ENCODE measurements at regions not wholly inside any gene's neighbourhood (a gene's known extent, or its start where the extent isn't known, plus 50 kb on each side); places are given as distances from the start of the nearest gene placed in this dataset.

DNA sequence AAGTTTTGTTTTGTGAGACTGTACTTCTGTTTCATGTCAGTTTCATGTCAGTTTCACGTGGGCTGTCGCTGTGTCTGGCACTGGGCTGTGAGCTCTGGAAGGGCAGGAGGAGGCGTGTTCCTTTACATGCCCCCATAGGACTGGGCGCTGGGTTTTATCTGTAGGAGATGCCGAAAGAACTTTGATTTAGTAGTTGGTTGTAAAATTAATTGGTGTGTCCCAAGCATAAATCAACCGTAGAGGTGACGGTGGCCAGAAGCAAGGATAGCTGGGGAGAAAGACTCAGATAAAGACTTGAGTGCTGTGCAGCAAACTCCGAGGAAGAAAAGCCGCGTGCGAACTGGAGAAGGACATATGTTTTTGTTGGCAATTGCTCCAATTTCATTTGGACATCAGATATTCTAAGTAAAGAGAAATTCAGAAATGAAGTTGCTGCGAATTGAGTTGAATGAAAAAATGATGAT is 182.5 kb downstream of the VRK1 start (continued):
- TF ChIP-seq, protein P1, sequence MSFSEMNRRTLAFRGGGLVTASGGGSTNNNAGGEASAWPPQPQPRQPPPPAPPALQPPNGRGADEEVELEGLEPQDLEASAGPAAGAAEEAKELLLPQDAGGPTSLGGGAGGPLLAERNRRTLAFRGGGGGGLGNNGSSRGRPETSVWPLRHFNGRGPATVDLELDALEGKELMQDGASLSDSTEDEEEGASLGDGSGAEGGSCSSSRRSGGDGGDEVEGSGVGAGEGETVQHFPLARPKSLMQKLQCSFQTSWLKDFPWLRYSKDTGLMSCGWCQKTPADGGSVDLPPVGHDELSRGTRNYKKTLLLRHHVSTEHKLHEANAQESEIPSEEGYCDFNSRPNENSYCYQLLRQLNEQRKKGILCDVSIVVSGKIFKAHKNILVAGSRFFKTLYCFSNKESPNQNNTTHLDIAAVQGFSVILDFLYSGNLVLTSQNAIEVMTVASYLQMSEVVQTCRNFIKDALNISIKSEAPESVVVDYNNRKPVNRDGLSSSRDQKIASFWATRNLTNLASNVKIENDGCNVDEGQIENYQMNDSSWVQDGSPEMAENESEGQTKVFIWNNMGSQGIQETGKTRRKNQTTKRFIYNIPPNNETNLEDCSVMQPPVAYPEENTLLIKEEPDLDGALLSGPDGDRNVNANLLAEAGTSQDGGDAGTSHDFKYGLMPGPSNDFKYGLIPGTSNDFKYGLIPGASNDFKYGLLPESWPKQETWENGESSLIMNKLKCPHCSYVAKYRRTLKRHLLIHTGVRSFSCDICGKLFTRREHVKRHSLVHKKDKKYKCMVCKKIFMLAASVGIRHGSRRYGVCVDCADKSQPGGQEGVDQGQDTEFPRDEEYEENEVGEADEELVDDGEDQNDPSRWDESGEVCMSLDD (tag by site-specific recombination; IDR thresholded peaks at IDR 0.05), result no peak
- peak; percentile 71 for TF ChIP-seq ZNF513 (tag by site-specific recombination; IDR thresholded peaks at IDR 0.05)
- TF ChIP-seq ZNF785 (tag by site-specific recombination; IDR thresholded peaks at IDR 0.05), result no peak
- TF ChIP-seq ZNF214 (tag by site-specific recombination; IDR thresholded peaks at IDR 0.05; ENCODE audit: borderline replicate concordance), result no peak

GRCh38 chr14:96980835-96981234 is 183.7 kb downstream of the VRK1 start:
- ChIA-PET CTCF (no interaction called here), POLR2A (no interaction called here)
- Histone ChIP-seq H3K4me3 (ENCODE audit: low read depth, low read length) (no peak overlapping the region), H3K27ac (ENCODE audit: extremely low read depth, low read depth, low read length) (no peak overlapping the region), H3K9me3 (ENCODE audit: control insufficient read depth, insufficient read depth, low read depth, low read length) (no peaks in the 10 kb centered on the region), H3K4me1 (ENCODE audit: control insufficient read depth, insufficient read depth, low read length) (peaks cover 3% of the 10 kb centered on the region; the same call in 1 of the 2 replicates), H3K36me3 (ENCODE audit: control insufficient read depth in 2 of 2, insufficient read depth in 1 of 2, low read length in 2 of 2) (no peaks in the 10 kb centered on the region)
- TF ChIP-seq ZNF629 (tag by site-specific recombination; IDR thresholded peaks at IDR 0.05) (no peak), ZNF48 (tag by site-specific recombination; IDR thresholded peaks at IDR 0.05) (no peak), ZNF133 (tag by site-specific recombination; IDR thresholded peaks at IDR 0.05) (peak; percentile 86), ZNF221 (tag by site-specific recombination; IDR thresholded peaks at IDR 0.05; ENCODE audit: borderline replicate concordance) (no peak), ZNF404 (tag by site-specific recombination; IDR thresholded peaks at IDR 0.05) (no peak), ZNF623 (tag by site-specific recombination; IDR thresholded peaks at IDR 0.05) (peak; percentile 85)

- ChIA-PET CTCF (no interaction called here), POLR2A (no interaction called here)
- no peaks in the 10 kb centered on the region for H3K9me3 ChIP-seq (ENCODE audit: control insufficient read depth, insufficient read depth, low read depth, low read length)
- TF ChIP-seq ZNF335 (tag by site-specific recombination; conservative IDR thresholded peaks at IDR 0.05) (no peak), OVOL3 (tag by site-specific recombination; IDR thresholded peaks at IDR 0.05) (no peak), ZSCAN30 (tag by site-specific recombination; IDR thresholded peaks at IDR 0.05) (no peak), ZNF404 (tag by site-specific recombination; IDR thresholded peaks at IDR 0.05) (no peak), ZNF785 (tag by site-specific recombination; IDR thresholded peaks at IDR 0.05) (no peak), ZNF664 (tag by site-specific recombination; IDR thresholded peaks at IDR 0.05) (no peak), ZNF561 (tag by site-specific recombination; IDR thresholded peaks at IDR 0.05; ENCODE audit: borderline replicate concordance) (no peak), ZNF121 (tag by site-specific recombination; IDR thresholded peaks at IDR 0.05) (no peak), ZBTB17 (tag by site-specific recombination; IDR thresholded peaks at IDR 0.05) (no peak), ZNF112 (tag by site-specific recombination; IDR thresholded peaks at IDR 0.05) (no peak), ZNF394 (tag by site-specific recombination; IDR thresholded peaks at IDR 0.05; ENCODE audit: borderline replicate concordance) (no peak)
- TF ChIP-seq, protein P2, sequence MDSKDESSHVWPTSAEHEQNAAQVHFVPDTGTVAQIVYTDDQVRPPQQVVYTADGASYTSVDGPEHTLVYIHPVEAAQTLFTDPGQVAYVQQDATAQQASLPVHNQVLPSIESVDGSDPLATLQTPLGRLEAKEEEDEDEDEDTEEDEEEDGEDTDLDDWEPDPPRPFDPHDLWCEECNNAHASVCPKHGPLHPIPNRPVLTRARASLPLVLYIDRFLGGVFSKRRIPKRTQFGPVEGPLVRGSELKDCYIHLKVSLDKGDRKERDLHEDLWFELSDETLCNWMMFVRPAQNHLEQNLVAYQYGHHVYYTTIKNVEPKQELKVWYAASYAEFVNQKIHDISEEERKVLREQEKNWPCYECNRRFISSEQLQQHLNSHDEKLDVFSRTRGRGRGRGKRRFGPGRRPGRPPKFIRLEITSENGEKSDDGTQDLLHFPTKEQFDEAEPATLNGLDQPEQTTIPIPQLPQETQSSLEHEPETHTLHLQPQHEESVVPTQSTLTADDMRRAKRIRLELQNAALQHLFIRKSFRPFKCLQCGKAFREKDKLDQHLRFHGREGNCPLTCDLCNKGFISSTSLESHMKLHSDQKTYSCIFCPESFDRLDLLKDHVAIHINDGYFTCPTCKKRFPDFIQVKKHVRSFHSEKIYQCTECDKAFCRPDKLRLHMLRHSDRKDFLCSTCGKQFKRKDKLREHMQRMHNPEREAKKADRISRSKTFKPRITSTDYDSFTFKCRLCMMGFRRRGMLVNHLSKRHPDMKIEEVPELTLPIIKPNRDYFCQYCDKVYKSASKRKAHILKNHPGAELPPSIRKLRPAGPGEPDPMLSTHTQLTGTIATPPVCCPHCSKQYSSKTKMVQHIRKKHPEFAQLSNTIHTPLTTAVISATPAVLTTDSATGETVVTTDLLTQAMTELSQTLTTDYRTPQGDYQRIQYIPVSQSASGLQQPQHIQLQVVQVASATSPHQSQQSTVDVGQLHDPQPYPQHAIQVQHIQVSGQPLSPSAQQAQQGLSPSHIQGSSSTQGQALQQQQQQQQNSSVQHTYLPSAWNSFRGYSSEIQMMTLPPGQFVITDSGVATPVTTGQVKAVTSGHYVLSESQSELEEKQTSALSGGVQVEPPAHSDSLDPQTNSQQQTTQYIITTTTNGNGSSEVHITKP (tag by site-specific recombination; IDR thresholded peaks at IDR 0.05), result no peak
- TF ChIP-seq, protein P3, sequence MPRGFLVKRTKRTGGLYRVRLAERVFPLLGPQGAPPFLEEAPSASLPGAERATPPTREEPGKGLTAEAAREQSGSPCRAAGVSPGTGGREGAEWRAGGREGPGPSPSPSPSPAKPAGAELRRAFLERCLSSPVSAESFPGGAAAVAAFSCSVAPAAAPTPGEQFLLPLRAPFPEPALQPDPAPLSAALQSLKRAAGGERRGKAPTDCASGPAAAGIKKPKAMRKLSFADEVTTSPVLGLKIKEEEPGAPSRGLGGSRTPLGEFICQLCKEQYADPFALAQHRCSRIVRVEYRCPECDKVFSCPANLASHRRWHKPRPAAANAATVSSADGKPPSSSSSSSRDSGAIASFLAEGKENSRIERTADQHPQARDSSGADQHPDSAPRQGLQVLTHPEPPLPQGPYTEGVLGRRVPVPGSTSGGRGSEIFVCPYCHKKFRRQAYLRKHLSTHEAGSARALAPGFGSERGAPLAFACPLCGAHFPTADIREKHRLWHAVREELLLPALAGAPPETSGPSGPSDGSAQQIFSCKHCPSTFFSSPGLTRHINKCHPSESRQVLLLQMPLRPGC (tag by site-specific recombination; IDR thresholded peaks at IDR 0.05), result no peak
These were observed 189.3 kb downstream of the VRK1 start for GRCh38 chr14:96986256-96987085.

More at GRCh38 chr14:96986256-96987085, 189.3 kb downstream of the VRK1 start:
- Histone ChIP-seq H3K36me3 (ENCODE audit: control insufficient read depth in 2 of 2, insufficient read depth in 1 of 2, low read length in 2 of 2) (no peaks in the 10 kb centered on the region), H3K4me1 (ENCODE audit: control insufficient read depth, insufficient read depth, low read length) (no peaks in the 10 kb centered on the region), H3K4me3 (ENCODE audit: low read depth, low read length) (no peak overlapping the region), H3K27ac (ENCODE audit: extremely low read depth, low read depth, low read length) (no peak overlapping the region)
